Adipocyte (in vitro differentiated cells): ENCODE measurements at regions not wholly inside any gene's neighbourhood (a gene's known extent, or its start where the extent isn't known, plus 50 kb on each side); places are given as distances from the start of the nearest gene placed in this dataset.
"Not testable (repeated sequence)": the region's sequence is repeated elsewhere in the genome, so short reads cannot be mapped to it uniquely, and the experiment has no call there.

ENCODE experiments used
- DNase-seq: peaks from one replicate; pipeline ENCODE4 v3.0.0-alpha.2; 2015; ENCODE audit warnings: low read depth
- H3K27me3 ChIP-seq: replicated peaks from 2 replicates; pipeline ENCODE4 v1.7.0; 2013; ENCODE audit warnings: mild to moderate bottlenecking, low read length, moderate library complexity; ENCODE audit not compliant: control insufficient read depth, insufficient read depth
- H3K36me3 ChIP-seq: 2 replicates; pipeline ENCODE4 v1.7.0; 2013; ENCODE audit warnings: low read length, mild to moderate bottlenecking, moderate library complexity; ENCODE audit not compliant: control insufficient read depth, insufficient read depth, severe bottlenecking
- H3K4me1 ChIP-seq: 2 replicates; pipeline ENCODE4 v1.7.0; 2013; ENCODE audit warnings: mild to moderate bottlenecking, low read length, moderate library complexity; ENCODE audit not compliant: control insufficient read depth, insufficient read depth
- H3K4me3 ChIP-seq: 2 replicates; pipeline ENCODE4 v1.7.0; 2013; ENCODE audit warnings: mild to moderate bottlenecking, low read length, moderate library complexity
- H3K9ac ChIP-seq: 2 replicates; pipeline ENCODE4 v1.7.0; 2013; ENCODE audit warnings: mild to moderate bottlenecking, low read length, moderate library complexity
- H3K9me3 ChIP-seq: 2 replicates; pipeline ENCODE4 v1.7.0; 2013; ENCODE audit warnings: mild to moderate bottlenecking, low read length, moderate library complexity; ENCODE audit not compliant: control insufficient read depth

- Histone ChIP-seq H3K4me1 (peaks cover 8% of the 10 kb centered on the region), H3K9me3 (peaks cover 8% of the 10 kb centered on the region), H3K9ac (no peak overlapping the region), H3K36me3 (no peaks in the 10 kb centered on the region), H3K4me3 (no peak overlapping the region), H3K27me3 (no peaks in the 10 kb centered on the region)
- no peak for DNase-seq
Measured at GRCh38 chr7:95863-96260, 96.5 kb upstream of the FAM20C start.

- Histone ChIP-seq H3K9ac (no peak overlapping the region), H3K9me3 (peaks cover 8% of the 10 kb centered on the region), H3K27me3 (no peaks in the 10 kb centered on the region), H3K4me1 (peaks cover 11% of the 10 kb centered on the region), H3K36me3 (no peaks in the 10 kb centered on the region), H3K4me3 (no peak overlapping the region)
- DNase-seq, result no peak
Measured at GRCh38 chr7:96861-97260, 95.5 kb upstream of the FAM20C start.

- Histone ChIP-seq H3K36me3 (no peaks in the 10 kb centered on the region), H3K9ac (no peak overlapping the region), H3K27me3 (no peaks in the 10 kb centered on the region), H3K9me3 (peaks cover 8% of the 10 kb centered on the region), H3K4me3 (no peak overlapping the region), H3K4me1 (peaks cover 17% of the 10 kb centered on the region)
- no peak for DNase-seq
Measured at GRCh38 chr7:97310-97841, 95.0 kb upstream of the FAM20C start.

GRCh38 chr7:101146-102046 lies 91.0 kb upstream of the FAM20C start:
- no peaks in the 10 kb centered on the region for H3K27me3 ChIP-seq
- peak overlapping the region; percentile 20 for H3K9ac ChIP-seq
- H3K9me3 ChIP-seq, result peaks cover 8% of the 10 kb centered on the region
- no peaks in the 10 kb centered on the region for H3K36me3 ChIP-seq
- peak; percentile 81 for DNase-seq
- H3K4me3 ChIP-seq, result no peak overlapping the region
- H3K4me1 ChIP-seq, result peaks cover 19% of the 10 kb centered on the region

- Histone ChIP-seq H3K9ac (peak overlapping the region; percentile 39), H3K4me3 (no peak overlapping the region), H3K4me1 (peaks cover 19% of the 10 kb centered on the region), H3K36me3 (no peaks in the 10 kb centered on the region), H3K9me3 (peaks cover 8% of the 10 kb centered on the region), H3K27me3 (no peaks in the 10 kb centered on the region)
- no peak for DNase-seq
Measured at GRCh38 chr7:102047-102711, 90.2 kb upstream of the FAM20C start.

- no peak overlapping the region for H3K9ac ChIP-seq
- H3K4me3 ChIP-seq, result no peak overlapping the region
- H3K4me1 ChIP-seq, result peaks cover 19% of the 10 kb centered on the region
- H3K36me3 ChIP-seq, result no peaks in the 10 kb centered on the region
- peaks cover 8% of the 10 kb centered on the region for H3K9me3 ChIP-seq
- DNase-seq, result peak; percentile 38
- H3K27me3 ChIP-seq, result no peaks in the 10 kb centered on the region
Measured at GRCh38 chr7:102721-103120, 89.7 kb upstream of the FAM20C start.

- DNase-seq, H3K9ac ChIP-seq, H3K27me3 ChIP-seq, H3K4me3 ChIP-seq, H3K36me3 ChIP-seq, H3K9me3 ChIP-seq: not testable (repeated sequence)
- H3K4me1 ChIP-seq, result peaks cover 30% of the 10 kb centered on the region
Measured at GRCh38 chr7:103981-104380, 88.4 kb upstream of the FAM20C start.

- no peaks in the 10 kb centered on the region for H3K27me3 ChIP-seq
- H3K4me3 ChIP-seq, result no peak overlapping the region
- DNase-seq, result no peak
- H3K9me3 ChIP-seq, result no peaks in the 10 kb centered on the region
- peaks cover 33% of the 10 kb centered on the region for H3K4me1 ChIP-seq
- H3K36me3 ChIP-seq, result no peaks in the 10 kb centered on the region
- H3K9ac ChIP-seq, result no peak overlapping the region
Measured at GRCh38 chr7:105002-105401, 87.4 kb upstream of the FAM20C start.

GRCh38 chr7:106356-106755 lies 86.0 kb upstream of the FAM20C start:
- no peaks in the 10 kb centered on the region for H3K36me3 ChIP-seq
- DNase-seq, result no peak
- no peaks in the 10 kb centered on the region for H3K27me3 ChIP-seq
- no peak overlapping the region for H3K9ac ChIP-seq
- peaks cover 26% of the 10 kb centered on the region for H3K4me1 ChIP-seq
- no peak overlapping the region for H3K4me3 ChIP-seq
- H3K9me3 ChIP-seq, result peaks cover 2% of the 10 kb centered on the region

GRCh38 chr7:107233-107632 lies 85.1 kb upstream of the FAM20C start:
- Histone ChIP-seq H3K9me3 (peaks cover 10% of the 10 kb centered on the region), H3K4me1 (peaks cover 18% of the 10 kb centered on the region), H3K4me3 (no peak overlapping the region), H3K36me3 (no peaks in the 10 kb centered on the region), H3K9ac (no peak overlapping the region), H3K27me3 (no peaks in the 10 kb centered on the region)
- DNase-seq, result no peak

GRCh38 chr7:107907-108306 lies 84.5 kb upstream of the FAM20C start:
- H3K9ac ChIP-seq, result no peak overlapping the region
- peaks cover 14% of the 10 kb centered on the region for H3K4me1 ChIP-seq
- H3K9me3 ChIP-seq, result peaks cover 17% of the 10 kb centered on the region
- no peak for DNase-seq
- H3K4me3 ChIP-seq, result no peak overlapping the region
- H3K36me3 ChIP-seq, result no peaks in the 10 kb centered on the region
- no peaks in the 10 kb centered on the region for H3K27me3 ChIP-seq
